Caco-2 (cell line): ENCODE measurements at regions not wholly inside any gene's neighbourhood (a gene's known extent, or its start where the extent isn't known, plus 50 kb on each side); places are given as distances from the start of the nearest gene placed in this dataset.

ENCODE experiments used
- BruUV-seq: library from RNA; stranded (reverse); fragments of 400-500 nt; replicated peaks from 2 replicates; lab custom pipeline; 2021; lab: Mats Ljungman, UMichigan
- CTCF ChIA-PET: fragments of 300-600 bp; sonication (Branson Sonifier 250); formaldehyde crosslinking; loops from one replicate; lab custom pipeline; 2022; ENCODE audit warnings: antibody characterized with exemption; lab: Charles Lee
- POLR2A ChIA-PET: fragments of 300-600 bp; sonication (Branson Sonifier 250); formaldehyde crosslinking; loops from one replicate; lab custom pipeline; 2022; ENCODE audit warnings: antibody characterized with exemption; lab: Charles Lee
- DNase-seq, 2 experiments: peaks; one replicate each; pipeline versions ENCODE4 v3.0.0 to v3.0.0-alpha.2; 2020 to 2022
- H3K27me3 ChIP-seq: replicated peaks from 2 replicates; pipeline ENCODE4 v1.6.0; 2011; ENCODE audit warnings: low read length; ENCODE audit not compliant: control insufficient read depth, insufficient read depth
- H3K36me3 ChIP-seq: 2 replicates; pipeline ENCODE4 v1.5.1; 2011; ENCODE audit warnings: low read length; ENCODE audit not compliant: control insufficient read depth, insufficient read depth
- H3K4me1 ChIP-seq: fragments of 250-450 bp; sonication (Bioruptor Pico); 2 replicates; pipeline ENCODE4 v1.5.1; 2020; ENCODE audit warnings: mild to moderate bottlenecking
- H3K4me3 ChIP-seq: 2 replicates; pipeline ENCODE4 v1.5.1; 2011; ENCODE audit warnings: low read depth, mild to moderate bottlenecking, control low read depth, low read length
- H3K9me3 ChIP-seq: fragments of 250-450 bp; sonication (Bioruptor Pico); 2 replicates; pipeline ENCODE4 v1.5.1; 2020; ENCODE audit warnings: mild to moderate bottlenecking, moderate library complexity
- H3K27ac Mint-ChIP-seq: one replicate; pipeline ENCODE4 v1.8.0; 2022; ENCODE audit warnings: mixed read lengths; ENCODE audit not compliant: unreplicated experiment
- H3K27me3 Mint-ChIP-seq: one replicate; pipeline ENCODE4 v1.8.0; 2022; ENCODE audit warnings: mixed read lengths; ENCODE audit not compliant: insufficient read depth, unreplicated experiment
- H3K36me3 Mint-ChIP-seq: one replicate; pipeline ENCODE4 v1.8.0; 2022; ENCODE audit warnings: mild to moderate bottlenecking, mixed read lengths; ENCODE audit not compliant: insufficient read depth, unreplicated experiment
- H3K4me1 Mint-ChIP-seq: one replicate; pipeline ENCODE4 v1.8.0; 2022; ENCODE audit warnings: low read depth, mixed read lengths; ENCODE audit not compliant: unreplicated experiment
- H3K4me3 Mint-ChIP-seq: one replicate; pipeline ENCODE4 v1.8.0; 2022; ENCODE audit warnings: mild to moderate bottlenecking, moderate library complexity, mixed read lengths; ENCODE audit not compliant: unreplicated experiment
- H3K9me3 Mint-ChIP-seq: one replicate; pipeline ENCODE4 v1.8.0; 2022; ENCODE audit warnings: mixed read lengths; ENCODE audit not compliant: unreplicated experiment
- intact Hi-C: fragments of 100-400 bp; cut with micrococcal nuclease; formaldehyde crosslinking; loops from one replicate; pipeline ENCODE4 v1.10.0; 2022; ENCODE audit not compliant: unreplicated experiment
- TF ChIP-seq, protein P1 (sequence below), 2 experiments: fragments of 200-600 bp in 1 of 2; IDR thresholded peaks; 1 replicate in 1 of 2; 2 replicates in 1 of 2; pipeline versions ENCODE4 v1.5.1 to v1.8.0; 2011 to 2022; ENCODE audit warnings: antibody characterized with exemption in 1 of 2, control low read depth in 1 of 2, inconsistent platforms in 1 of 2, low read depth in 1 of 2, low read length in 1 of 2, mild to moderate bottlenecking in 1 of 2, moderate library complexity in 1 of 2; ENCODE audit not compliant: insufficient read depth in 1 of 2, severe bottlenecking in 1 of 2, unreplicated experiment in 1 of 2

DNA sequence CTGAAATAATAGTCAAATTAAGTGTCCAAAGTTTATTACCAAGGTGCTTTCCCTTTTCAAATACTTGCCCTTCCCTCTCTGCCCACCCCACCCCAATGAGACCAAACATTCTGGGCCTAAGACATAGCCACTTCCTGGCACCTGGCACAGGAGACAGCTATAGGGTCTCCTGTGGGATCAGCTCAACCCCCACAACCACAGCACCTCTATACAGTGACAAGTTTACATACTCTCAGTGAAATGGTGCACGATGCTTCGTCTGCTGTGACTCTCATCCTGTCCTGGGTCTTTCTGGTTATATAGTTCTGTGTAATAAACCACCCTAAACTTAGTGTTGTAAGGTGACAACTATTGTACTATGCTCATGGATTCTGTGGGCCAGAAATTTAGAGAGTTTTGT, 466.2 kb downstream of the FBXO15 start:
- no peaks in the 10 kb centered on the region for H3K4me1 Mint-ChIP-seq
- Histone ChIP-seq H3K9me3 (no peaks in the 10 kb centered on the region), H3K36me3 (no peaks in the 10 kb centered on the region), H3K27me3 (no peaks in the 10 kb centered on the region), H3K4me3 (no peak overlapping the region), H3K4me1 (no peaks in the 10 kb centered on the region)
- POLR2A ChIA-PET, result no interaction called here
- CTCF ChIA-PET, result no interaction called here
- BruUV-seq, result no TSS peak
- DNase-seq, result no peak
- TF ChIP-seq, protein P1, sequence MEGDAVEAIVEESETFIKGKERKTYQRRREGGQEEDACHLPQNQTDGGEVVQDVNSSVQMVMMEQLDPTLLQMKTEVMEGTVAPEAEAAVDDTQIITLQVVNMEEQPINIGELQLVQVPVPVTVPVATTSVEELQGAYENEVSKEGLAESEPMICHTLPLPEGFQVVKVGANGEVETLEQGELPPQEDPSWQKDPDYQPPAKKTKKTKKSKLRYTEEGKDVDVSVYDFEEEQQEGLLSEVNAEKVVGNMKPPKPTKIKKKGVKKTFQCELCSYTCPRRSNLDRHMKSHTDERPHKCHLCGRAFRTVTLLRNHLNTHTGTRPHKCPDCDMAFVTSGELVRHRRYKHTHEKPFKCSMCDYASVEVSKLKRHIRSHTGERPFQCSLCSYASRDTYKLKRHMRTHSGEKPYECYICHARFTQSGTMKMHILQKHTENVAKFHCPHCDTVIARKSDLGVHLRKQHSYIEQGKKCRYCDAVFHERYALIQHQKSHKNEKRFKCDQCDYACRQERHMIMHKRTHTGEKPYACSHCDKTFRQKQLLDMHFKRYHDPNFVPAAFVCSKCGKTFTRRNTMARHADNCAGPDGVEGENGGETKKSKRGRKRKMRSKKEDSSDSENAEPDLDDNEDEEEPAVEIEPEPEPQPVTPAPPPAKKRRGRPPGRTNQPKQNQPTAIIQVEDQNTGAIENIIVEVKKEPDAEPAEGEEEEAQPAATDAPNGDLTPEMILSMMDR (IDR thresholded peaks at IDR 0.05; ENCODE audit: insufficient read depth in 1 of 2, low read depth in 1 of 2, low read length in 1 of 2, severe bottlenecking in 1 of 2, unreplicated experiment in 1 of 2), result no peak
- H3K27ac Mint-ChIP-seq, result no peak overlapping the region
- intact Hi-C loops, result no loop called here
- H3K36me3 Mint-ChIP-seq, result no peaks in the 10 kb centered on the region
- H3K27me3 Mint-ChIP-seq, result no peaks in the 10 kb centered on the region
- no peak overlapping the region for H3K4me3 Mint-ChIP-seq
- no peaks in the 10 kb centered on the region for H3K9me3 Mint-ChIP-seq

DNA sequence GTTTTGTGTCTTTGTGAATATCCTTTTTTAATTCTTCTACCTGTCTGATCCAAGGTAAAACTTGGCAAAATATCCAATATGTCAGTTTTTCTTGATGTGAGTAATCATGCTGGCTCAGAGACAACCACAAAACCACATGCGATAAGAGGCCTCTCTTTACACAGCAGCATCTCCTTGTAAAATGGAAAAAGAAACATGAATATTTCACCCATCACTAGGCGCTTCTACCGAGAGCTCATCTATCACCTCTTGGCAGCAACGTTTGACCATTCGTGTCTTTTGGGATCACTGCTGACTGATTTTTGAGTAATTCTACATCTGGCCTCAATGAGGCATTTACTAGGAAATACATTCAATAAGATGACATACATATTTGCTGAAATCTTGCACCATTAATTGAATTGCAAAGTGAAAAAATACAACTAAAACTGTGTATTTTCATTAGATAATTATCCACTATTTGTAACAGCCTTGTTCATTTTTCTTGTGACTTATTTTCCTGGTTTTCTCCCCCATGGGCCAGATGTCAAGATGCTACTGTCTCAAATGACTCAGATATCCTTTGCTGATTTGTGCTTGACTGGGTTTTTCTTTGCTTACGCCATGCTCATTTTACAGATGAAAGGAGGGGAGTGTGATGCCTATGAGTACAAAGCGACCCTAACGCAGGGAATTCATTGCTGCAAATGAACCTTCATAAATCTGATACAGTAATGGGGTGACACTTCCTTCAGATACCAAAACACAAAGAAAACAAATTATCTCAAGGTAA, 467.5 kb downstream of the FBXO15 start:
- POLR2A ChIA-PET, result no interaction called here

DNA sequence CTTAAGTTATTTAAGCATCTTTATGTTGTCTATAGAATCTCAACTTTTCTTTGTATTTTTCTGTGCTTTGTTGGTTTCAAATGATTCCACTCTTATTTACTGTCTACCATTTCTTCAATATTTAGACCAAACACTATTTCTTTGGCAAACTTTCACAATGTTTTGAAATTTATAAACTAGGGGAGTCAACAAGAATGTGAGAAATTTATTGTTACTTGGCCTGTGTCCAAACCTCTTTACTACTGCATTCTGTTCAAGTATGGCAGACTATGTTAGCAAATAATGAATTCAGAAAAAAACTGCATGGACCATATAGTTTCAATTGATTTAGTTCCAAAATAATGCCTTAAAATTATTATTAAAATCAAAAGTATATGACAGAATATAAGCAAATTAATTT, 470.2 kb downstream of the FBXO15 start:
- Mint-ChIP-seq H3K4me3 (no peak overlapping the region), H3K4me1 (no peaks in the 10 kb centered on the region), H3K9me3 (no peaks in the 10 kb centered on the region), H3K36me3 (no peaks in the 10 kb centered on the region), H3K27ac (no peak overlapping the region), H3K27me3 (peaks cover 5% of the 10 kb centered on the region)
- BruUV-seq, result no TSS peak
- DNase-seq, result no peak
- POLR2A ChIA-PET, result no interaction called here
- H3K9me3 ChIP-seq, result no peaks in the 10 kb centered on the region
- no peak overlapping the region for H3K4me3 ChIP-seq
- CTCF ChIA-PET, result no interaction called here
- no peaks in the 10 kb centered on the region for H3K27me3 ChIP-seq
- H3K36me3 ChIP-seq, result no peaks in the 10 kb centered on the region
- no peaks in the 10 kb centered on the region for H3K4me1 ChIP-seq
- intact Hi-C loops, result no loop called here
- TF ChIP-seq, protein P1 (IDR thresholded peaks at IDR 0.05; ENCODE audit: insufficient read depth in 1 of 2, low read depth in 1 of 2, low read length in 1 of 2, severe bottlenecking in 1 of 2, unreplicated experiment in 1 of 2), result no peak

More for the DNA sequence above, 467.5 kb downstream of the FBXO15 start:
- H3K9me3 ChIP-seq, result no peaks in the 10 kb centered on the region
- Mint-ChIP-seq H3K36me3 (no peaks in the 10 kb centered on the region), H3K4me3 (no peak overlapping the region), H3K9me3 (no peaks in the 10 kb centered on the region), H3K27me3 (peaks cover 2% of the 10 kb centered on the region), H3K4me1 (no peaks in the 10 kb centered on the region), H3K27ac (no peak overlapping the region)
- H3K4me1 ChIP-seq, result no peaks in the 10 kb centered on the region
- TF ChIP-seq, protein P1 (IDR thresholded peaks at IDR 0.05; ENCODE audit: insufficient read depth in 1 of 2, low read depth in 1 of 2, low read length in 1 of 2, severe bottlenecking in 1 of 2, unreplicated experiment in 1 of 2), result no peak
- CTCF ChIA-PET, result no interaction called here
- intact Hi-C loops, result no loop called here
- no TSS peak for BruUV-seq
- no peaks in the 10 kb centered on the region for H3K27me3 ChIP-seq
- no peak overlapping the region for H3K4me3 ChIP-seq
- no peak for DNase-seq
- no peaks in the 10 kb centered on the region for H3K36me3 ChIP-seq
